KMS-11 (cell line): ENCODE measurements at regions not wholly inside any gene's neighbourhood (a gene's known extent, or its start where the extent isn't known, plus 50 kb on each side); places are given as distances from the start of the nearest gene placed in this dataset.

Experiments used
- H2AFZ ChIP-seq: fragments of 200-600 bp; sonication (generic); 2 replicates; pipeline ENCODE4 v1.6.1; 2016; ENCODE audit warnings: antibody characterized with exemption, mixed run types, low read depth
- H3K27ac ChIP-seq: fragments of 200-600 bp; sonication (generic); 2 replicates; pipeline ENCODE4 v1.6.1; 2016; ENCODE audit warnings: mild to moderate bottlenecking, mixed run types
- H3K27me3 ChIP-seq: fragments of 200-600 bp; sonication (generic); 2 replicates; pipeline ENCODE4 v1.6.1; 2017; ENCODE audit warnings: mild to moderate bottlenecking, low read depth, mixed run types, moderate library complexity; ENCODE audit not compliant: insufficient read depth
- H3K36me3 ChIP-seq: fragments of 200-600 bp; sonication (generic); 2 replicates; pipeline ENCODE4 v1.6.1; 2017; ENCODE audit warnings: mild to moderate bottlenecking, mixed run types; ENCODE audit not compliant: insufficient read depth
- H3K4me1 ChIP-seq: fragments of 200-600 bp; sonication (generic); 2 replicates; pipeline ENCODE4 v1.6.1; 2016; ENCODE audit warnings: mild to moderate bottlenecking, low read depth, mixed run types; ENCODE audit not compliant: poor library complexity, severe bottlenecking
- H3K4me2 ChIP-seq: fragments of 200-600 bp; sonication (generic); 2 replicates; pipeline ENCODE4 v1.7.0; 2016; ENCODE audit warnings: mild to moderate bottlenecking, mixed run types
- H3K4me3 ChIP-seq: fragments of 200-600 bp; sonication (generic); IDR thresholded peaks from 2 replicates; pipeline ENCODE4 v1.6.1; 2017; ENCODE audit warnings: low read depth, low read length, mixed read lengths; ENCODE audit not compliant: insufficient read depth
- H3K79me2 ChIP-seq: fragments of 200-600 bp; sonication (generic); 2 replicates; pipeline ENCODE4 v1.6.1; 2016; ENCODE audit warnings: low read depth, mixed run types; ENCODE audit not compliant: insufficient read depth
- H3K9ac ChIP-seq: fragments of 200-600 bp; sonication (generic); 2 replicates; pipeline ENCODE4 v1.6.1; 2016; ENCODE audit warnings: mild to moderate bottlenecking, mixed run types
- H4K20me1 ChIP-seq: fragments of 200-600 bp; sonication (generic); 2 replicates; pipeline ENCODE4 v1.6.1; 2016; ENCODE audit warnings: mild to moderate bottlenecking, mixed run types; ENCODE audit not compliant: insufficient read depth
- TF ChIP-seq, protein P1 (sequence below): fragments of 200-600 bp; sonication (generic); conservative IDR thresholded peaks from 2 replicates; pipeline ENCODE4 v1.6.1; 2017; ENCODE audit warnings: low read depth, mild to moderate bottlenecking, antibody characterized with exemption, low read length, moderate library complexity, mixed read lengths

DNA sequence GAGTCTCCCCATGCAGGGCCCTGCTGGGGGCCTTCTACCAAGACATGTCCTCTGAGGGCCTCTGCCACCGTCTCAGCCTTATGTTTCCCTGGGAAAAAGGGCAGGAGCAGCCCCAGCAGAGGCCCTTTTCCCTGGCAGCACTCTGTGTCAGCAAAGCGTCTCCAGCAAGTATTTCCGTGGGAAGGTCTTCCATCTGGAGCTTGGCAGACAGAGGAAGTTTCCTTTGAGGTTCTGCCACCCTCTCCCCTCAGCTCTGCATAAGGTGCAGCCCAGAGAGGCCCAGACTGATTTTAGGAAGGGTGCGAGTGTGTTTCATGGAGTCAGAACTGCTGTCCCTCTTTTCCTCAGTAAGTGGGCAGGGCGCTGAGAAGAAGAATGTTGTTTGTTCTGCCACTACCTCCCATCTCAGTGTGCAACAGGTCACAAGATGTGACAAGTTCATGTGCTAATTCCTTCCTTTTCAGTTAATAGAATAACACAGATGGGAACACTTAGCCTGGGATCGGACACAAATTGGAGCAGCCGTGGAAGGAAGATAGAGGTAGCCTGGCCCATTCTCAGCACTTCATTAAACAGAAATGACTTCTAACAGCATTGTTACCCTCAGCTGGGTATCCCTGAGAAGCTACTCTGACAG lies 784.4 kb downstream of the MAFB start:
- Histone ChIP-seq H4K20me1 (no peaks in the 10 kb centered on the region), H2AFZ (no peak overlapping the region), H3K4me2 (no peak overlapping the region), H3K79me2 (no peaks in the 10 kb centered on the region), H3K27ac (no peak overlapping the region), H3K9ac (no peak overlapping the region), H3K36me3 (no peaks in the 10 kb centered on the region), H3K27me3 (no peaks in the 10 kb centered on the region), H3K4me3 (no peak overlapping the region), H3K4me1 (no peaks in the 10 kb centered on the region)
- TF ChIP-seq, protein P1, sequence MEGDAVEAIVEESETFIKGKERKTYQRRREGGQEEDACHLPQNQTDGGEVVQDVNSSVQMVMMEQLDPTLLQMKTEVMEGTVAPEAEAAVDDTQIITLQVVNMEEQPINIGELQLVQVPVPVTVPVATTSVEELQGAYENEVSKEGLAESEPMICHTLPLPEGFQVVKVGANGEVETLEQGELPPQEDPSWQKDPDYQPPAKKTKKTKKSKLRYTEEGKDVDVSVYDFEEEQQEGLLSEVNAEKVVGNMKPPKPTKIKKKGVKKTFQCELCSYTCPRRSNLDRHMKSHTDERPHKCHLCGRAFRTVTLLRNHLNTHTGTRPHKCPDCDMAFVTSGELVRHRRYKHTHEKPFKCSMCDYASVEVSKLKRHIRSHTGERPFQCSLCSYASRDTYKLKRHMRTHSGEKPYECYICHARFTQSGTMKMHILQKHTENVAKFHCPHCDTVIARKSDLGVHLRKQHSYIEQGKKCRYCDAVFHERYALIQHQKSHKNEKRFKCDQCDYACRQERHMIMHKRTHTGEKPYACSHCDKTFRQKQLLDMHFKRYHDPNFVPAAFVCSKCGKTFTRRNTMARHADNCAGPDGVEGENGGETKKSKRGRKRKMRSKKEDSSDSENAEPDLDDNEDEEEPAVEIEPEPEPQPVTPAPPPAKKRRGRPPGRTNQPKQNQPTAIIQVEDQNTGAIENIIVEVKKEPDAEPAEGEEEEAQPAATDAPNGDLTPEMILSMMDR = no peak

DNA sequence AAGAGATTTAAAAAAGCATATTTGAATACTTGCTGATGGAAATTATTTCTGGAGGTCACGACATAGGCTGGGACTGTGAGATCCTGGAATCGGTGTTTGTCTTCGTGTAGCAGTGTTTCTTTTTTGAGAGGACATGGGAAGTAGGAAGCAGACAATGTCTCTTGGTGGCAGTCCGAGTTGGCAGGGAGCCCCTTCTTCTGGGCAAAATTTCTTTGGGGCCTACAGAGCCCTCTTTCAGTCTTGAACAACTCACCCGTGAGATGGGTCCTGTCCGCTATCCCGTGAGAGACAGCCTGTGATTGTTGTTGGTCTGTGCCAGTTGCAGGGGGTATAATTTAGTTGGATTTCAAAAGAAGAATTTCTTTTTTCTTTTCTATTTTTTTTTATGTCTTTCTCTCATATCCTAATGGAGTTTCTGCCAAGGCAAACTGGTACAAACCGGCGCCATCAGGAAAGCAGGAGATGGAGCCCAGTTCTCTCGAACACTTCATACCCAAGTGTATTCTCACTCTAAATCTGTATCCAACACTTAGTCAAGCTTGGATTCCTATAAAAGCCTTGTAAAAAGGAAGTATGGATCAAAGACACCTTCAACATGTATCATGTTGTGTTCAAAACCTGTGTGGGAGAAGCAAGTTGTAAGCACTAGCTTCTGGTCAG lies 785.1 kb downstream of the MAFB start:
- Histone ChIP-seq H3K4me3 (no peak overlapping the region), H3K36me3 (no peaks in the 10 kb centered on the region), H3K4me2 (no peak overlapping the region), H3K4me1 (no peaks in the 10 kb centered on the region), H2AFZ (no peak overlapping the region), H3K27me3 (no peaks in the 10 kb centered on the region), H3K79me2 (no peaks in the 10 kb centered on the region), H4K20me1 (no peaks in the 10 kb centered on the region), H3K9ac (no peak overlapping the region), H3K27ac (no peak overlapping the region)
- TF ChIP-seq, protein P1 = no peak

DNA sequence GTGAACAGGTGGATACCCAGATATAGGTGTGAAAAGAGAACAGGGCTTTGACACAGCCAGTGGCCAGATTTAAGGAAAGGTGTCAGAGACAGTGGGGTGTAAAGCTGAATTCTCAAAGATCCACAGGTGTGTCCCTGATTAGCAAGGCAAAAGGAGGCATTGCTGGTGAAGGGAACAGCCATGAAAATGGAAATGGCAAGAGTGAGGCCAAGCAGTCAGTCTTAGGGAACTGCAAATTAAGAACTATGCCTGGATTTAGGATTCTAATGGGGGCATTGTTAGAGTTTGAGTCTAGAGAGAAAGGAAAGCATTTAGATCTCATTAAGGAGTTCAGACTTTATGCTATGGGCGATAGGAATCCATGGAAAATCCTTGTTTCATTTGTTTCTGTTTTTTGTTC lies 789.2 kb downstream of the MAFB start:
- H3K9ac ChIP-seq = no peak overlapping the region
- no peaks in the 10 kb centered on the region for H3K4me1 ChIP-seq
- no peak overlapping the region for H3K27ac ChIP-seq
- H3K27me3 ChIP-seq = no peaks in the 10 kb centered on the region
- H4K20me1 ChIP-seq = no peaks in the 10 kb centered on the region
- no peak overlapping the region for H3K4me3 ChIP-seq
- H3K79me2 ChIP-seq = no peaks in the 10 kb centered on the region
- TF ChIP-seq, protein P1 = no peak
- no peaks in the 10 kb centered on the region for H3K36me3 ChIP-seq
- no peak overlapping the region for H2AFZ ChIP-seq
- no peak overlapping the region for H3K4me2 ChIP-seq

DNA sequence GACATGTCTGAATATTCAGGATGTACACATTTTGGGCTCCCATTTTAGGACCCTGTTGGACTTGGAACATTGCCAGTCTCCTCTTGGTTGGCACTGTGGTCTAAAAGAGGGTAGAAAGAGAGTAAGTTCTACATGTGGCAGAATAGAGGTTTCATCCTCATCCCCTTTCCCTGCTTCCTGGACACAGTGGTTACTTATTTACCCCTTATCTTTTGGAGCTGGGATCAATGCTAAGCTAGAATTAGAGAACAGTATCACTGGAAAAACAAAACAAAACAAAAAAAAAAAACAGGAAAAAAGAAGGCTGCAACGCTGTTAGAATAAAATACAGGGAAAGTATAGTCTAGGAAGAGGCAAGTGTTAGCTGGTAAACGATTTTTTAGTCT lies 790.6 kb downstream of the MAFB start:
- H4K20me1 ChIP-seq = no peaks in the 10 kb centered on the region
- H2AFZ ChIP-seq = no peak overlapping the region
- no peaks in the 10 kb centered on the region for H3K79me2 ChIP-seq
- TF ChIP-seq, protein P1 = no peak
- no peak overlapping the region for H3K9ac ChIP-seq
- no peaks in the 10 kb centered on the region for H3K4me1 ChIP-seq
- no peak overlapping the region for H3K4me2 ChIP-seq
- H3K4me3 ChIP-seq = no peak overlapping the region
- H3K27me3 ChIP-seq = no peaks in the 10 kb centered on the region
- no peak overlapping the region for H3K27ac ChIP-seq
- no peaks in the 10 kb centered on the region for H3K36me3 ChIP-seq
